HG02678 (cell line): ENCODE measurements at regions not wholly inside any gene's neighbourhood (a gene's known extent, or its start where the extent isn't known, plus 50 kb on each side); places are given as distances from the start of the nearest gene placed in this dataset.
"Not testable (repeated sequence)": the region's sequence is repeated elsewhere in the genome, so short reads cannot be mapped to it uniquely, and the experiment has no call there.

Source experiments
- ATAC-seq: cut with Tn5 transposase; IDR thresholded peaks from one replicate; pipeline ENCODE4 v1.9.1; 2021; ENCODE audit warnings: mild to moderate bottlenecking, moderate library complexity; ENCODE audit not compliant: unreplicated experiment

DNA sequence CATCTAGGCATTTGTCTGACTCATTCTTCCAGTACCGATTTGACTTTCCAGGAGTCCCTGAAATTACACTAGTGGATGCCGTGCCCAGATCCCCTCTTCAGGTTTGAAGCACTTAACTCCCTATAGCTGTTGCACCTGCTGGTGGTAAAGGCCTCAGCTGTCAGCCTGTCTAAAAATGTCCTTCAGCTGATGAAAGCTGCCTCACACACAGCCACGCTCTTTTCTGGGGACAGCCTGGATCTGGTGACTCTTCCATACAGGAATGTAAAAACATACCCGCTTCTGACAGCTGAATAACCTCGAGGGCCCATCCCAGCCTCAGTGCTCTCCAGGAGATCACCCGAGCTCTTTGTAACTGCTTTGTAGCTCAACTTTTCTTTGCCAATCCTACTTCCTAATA is 534.1 kb upstream of the GRM7 start:
- ATAC-seq, result no peak

DNA sequence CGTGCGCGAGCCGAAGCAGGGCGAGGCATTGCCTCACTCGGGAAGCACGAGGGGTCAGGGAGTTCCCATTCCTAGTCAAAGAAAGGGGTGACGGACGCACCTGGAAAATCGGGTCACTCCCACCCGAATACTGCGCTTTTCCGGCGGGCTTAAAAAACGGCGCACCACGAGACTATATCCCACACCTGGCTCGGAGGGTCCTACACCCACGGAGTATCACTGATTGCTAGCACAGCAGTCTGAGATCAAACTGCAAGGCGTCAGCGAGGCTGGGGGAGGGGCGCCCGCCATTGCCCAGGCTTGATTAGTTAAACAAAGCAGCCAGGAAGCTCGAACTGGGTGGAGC is 520.0 kb upstream of the GRM7 start:
- ATAC-seq, result not testable (repeated sequence)

GRCh38 chr3:6351752-6352151 is 509.2 kb upstream of the GRM7 start:
- ATAC-seq, result no peak

DNA sequence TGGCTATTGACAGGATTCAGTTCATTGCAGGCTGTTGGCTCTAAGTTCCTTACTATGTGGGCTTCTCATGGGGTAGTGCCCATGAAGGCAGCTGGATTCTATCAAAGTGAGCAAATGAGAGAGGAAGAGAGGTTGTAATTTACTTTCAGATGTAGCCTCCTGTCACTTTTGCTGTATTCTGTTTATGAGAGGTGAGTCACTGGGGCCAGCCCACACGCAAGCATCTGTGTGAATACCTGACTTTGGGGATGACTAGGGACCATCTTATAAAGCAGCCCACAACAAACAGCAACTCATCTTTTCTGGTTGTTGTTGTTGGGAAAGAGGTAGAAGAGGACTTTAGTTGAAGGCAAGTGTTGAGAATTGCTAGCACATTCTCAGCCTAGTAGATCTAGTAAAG is 506.3 kb upstream of the GRM7 start:
- ATAC-seq, result no peak

DNA sequence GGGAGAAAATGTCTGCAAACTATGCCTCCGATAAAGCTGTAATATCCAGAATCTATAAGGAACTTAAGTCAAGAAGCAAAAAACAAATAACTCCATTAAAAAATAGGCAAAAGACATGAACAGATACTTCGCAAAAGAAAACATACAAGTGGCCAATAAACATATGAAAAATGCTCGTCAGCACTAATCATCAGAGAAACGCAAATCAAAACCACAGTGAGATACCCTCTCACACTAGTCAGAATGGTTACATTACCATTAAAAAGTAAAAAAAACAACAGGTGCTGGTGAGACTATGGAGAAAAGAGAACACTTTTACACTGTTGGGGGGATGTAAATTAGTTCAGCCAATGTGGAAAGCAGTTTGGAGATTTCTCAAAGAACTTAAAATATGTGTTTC is 498.5 kb upstream of the GRM7 start:
- no peak for ATAC-seq

GRCh38 chr3:6367171-6367570 is 493.7 kb upstream of the GRM7 start:
- ATAC-seq, result no peak

- ATAC-seq, result no peak
Measured at GRCh38 chr3:6392123-6392522, 468.8 kb upstream of the GRM7 start.

GRCh38 chr3:6394944-6395343 is 466.0 kb upstream of the GRM7 start:
- no peak for ATAC-seq

- ATAC-seq, result no peak
Measured at GRCh38 chr3:6396631-6397030, 464.3 kb upstream of the GRM7 start.

DNA sequence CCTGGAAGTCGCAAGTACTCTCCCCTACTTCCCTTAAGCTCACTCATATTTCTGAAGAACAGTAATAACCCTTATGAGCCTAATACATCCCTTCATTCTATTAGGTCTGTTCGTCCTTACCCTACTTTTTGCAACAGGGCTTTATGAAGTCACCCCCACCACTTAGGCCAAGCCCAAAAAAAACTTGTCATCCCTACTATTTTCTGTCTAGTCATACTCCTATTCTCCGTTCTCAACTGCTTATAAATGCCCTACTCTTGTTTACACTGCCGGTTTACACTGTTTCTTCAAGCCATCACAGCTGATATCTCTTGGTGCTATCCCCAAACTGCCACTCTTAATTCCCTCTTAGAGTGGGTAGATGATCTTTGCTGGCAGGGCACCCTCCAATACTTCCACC is 458.2 kb upstream of the GRM7 start:
- ATAC-seq, result not testable (repeated sequence)

DNA sequence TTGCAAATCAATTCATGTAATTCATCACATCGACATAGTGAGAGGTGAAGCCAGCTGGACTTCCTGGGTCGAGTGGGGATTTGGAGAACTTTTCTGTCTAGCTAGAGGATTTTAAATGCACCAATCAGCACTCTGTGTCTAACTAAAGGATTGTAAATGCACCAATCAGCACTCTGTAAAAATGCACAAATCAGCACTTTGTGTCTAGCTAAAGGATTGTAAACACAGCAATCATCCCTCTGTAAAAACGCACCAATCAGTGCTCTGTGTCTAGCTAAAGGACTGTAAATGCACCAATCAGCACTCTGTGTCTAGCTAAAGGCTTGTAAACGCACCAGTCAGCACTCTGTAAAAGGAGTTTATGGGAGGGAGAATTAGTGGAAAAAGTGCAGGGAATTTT is 454.0 kb upstream of the GRM7 start:
- not testable (repeated sequence) for ATAC-seq

- no peak for ATAC-seq
Measured at GRCh38 chr3:6416049-6416661, 444.8 kb upstream of the GRM7 start.

DNA sequence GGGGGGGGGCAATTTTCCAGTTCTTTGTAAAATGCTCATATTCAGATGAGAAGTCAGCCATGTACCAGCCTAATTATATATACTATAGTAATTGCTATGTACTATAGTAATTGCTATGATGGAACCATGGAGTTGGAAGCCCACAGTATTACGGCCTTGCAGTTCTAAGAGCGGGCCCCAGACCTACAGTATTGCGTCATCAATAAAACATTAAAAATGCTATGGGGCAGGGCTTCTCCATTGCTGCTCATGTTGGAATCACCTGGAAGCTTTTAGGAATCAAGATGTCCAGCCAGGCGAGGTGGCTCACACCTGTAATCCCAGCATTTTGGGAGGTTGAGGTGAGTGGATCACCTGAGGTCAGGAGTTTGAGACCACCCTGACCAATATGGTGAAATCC is 443.7 kb upstream of the GRM7 start:
- no peak for ATAC-seq

DNA sequence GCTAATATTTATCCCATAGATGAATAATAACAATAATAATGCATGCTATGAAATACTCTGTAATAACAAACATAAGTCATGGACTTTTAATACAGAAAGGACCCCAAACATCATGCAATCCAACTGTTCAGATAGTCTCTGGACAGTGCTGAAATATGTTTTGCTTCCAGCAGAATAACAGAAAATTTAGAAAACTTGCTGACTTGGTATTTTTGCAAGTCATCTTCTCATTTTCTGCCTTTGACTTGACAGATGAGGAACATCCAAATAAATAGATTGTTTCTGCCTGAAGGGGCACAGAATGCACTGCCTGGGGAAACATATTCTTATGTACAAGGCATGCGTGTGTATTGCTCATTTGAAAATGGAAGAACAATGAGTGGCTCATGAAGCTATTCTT is 442.4 kb upstream of the GRM7 start:
- ATAC-seq, result no peak

DNA sequence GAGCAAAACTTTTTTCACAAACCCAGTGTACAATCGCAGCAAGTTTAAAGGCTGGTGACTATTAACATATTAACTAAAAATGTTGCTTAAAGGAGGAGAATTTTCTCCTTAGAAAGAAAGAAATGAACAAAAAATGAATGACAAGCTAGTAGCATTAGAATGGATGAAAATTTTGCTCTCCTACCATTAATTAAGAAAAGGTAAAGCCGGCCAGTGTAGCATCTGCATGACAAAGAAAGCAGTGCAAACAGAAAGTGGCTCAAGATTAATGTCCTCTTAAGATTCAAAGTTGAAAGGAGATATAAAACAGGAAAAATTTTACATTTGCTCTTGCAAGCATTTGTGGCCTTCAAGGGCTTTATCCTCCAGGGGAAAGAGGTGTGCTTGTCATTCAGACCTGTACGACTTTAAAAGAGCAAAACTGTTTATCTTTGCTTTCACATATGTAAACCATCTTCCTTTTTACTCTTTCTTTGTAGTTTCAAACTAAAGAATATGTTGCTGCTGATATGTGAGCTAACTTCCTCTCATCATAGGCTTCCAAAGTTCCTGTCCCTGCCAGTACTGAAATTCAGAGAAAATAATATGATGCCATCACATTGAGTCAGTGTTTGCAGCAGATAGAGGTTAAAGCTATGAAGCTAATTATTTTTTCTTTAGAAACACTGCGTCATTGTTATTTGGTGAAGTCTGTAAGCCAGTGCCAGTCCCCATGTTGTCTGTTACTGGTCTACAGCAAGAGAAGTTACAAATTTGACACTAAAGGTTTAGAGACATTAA is 439.1 kb upstream of the GRM7 start:
- ATAC-seq, result no peak

DNA sequence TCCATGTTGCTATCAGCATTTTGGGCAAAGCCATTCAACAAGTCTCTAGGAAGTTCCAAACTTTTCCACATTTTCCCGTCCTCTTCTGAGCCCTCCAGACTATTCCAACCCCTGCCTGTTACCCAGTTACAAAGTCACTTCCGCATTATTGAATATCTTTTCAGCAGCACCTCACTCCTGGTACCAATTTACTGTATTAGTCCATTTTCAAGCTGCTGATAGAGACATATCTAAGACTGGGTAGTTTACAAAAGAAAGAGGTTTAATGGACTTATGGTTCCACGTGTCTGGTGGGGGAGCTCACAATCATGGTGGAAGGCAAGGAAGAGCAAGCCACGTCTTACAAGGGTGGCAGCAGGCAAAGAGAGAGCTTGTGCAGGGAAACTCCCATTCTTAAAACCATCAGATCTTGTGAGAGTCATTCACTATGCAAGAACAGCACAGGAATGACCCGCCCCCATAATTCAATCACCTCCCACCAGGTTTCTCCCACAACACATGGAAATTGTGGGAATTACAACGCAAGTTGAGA is 435.6 kb upstream of the GRM7 start:
- no peak for ATAC-seq

DNA sequence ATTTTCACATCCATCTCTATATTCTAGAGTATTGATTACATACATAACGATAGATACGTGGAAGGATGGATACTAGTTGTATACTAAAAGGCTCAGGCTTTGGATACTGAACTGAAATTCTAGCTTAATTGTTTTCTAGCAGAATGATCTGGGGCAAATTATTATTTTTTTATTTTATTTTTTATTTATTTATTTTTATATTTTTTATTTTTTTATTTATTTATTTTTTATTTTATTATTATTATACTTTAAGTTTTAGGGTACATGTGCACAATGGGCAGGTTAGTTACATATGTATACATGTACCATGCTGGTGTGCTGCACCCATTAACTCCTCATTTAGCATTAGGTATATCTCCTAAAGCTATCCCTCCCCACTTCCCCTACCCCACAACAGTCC is 432.6 kb upstream of the GRM7 start:
- ATAC-seq, result not testable (repeated sequence)

GRCh38 chr3:6435951-6436350 is 425.0 kb upstream of the GRM7 start:
- no peak for ATAC-seq

DNA sequence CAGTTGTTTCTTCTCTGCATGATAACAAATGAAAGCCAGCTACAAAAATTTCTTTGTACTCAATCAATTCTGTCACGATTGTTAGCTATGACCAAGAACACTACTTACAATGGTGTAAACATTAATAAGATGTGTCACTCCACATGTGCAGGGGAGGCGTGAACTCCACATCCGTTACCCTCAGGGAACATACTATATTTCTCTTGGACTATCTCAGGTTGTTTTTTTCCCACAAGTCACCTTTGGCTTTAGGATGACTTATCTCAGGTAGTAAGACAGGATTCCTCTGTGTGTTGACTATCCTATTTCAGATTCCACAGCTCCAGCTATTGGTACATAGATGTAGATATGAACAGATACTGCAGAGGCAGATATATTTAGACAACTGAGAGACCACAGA is 423.3 kb upstream of the GRM7 start:
- no peak for ATAC-seq

DNA sequence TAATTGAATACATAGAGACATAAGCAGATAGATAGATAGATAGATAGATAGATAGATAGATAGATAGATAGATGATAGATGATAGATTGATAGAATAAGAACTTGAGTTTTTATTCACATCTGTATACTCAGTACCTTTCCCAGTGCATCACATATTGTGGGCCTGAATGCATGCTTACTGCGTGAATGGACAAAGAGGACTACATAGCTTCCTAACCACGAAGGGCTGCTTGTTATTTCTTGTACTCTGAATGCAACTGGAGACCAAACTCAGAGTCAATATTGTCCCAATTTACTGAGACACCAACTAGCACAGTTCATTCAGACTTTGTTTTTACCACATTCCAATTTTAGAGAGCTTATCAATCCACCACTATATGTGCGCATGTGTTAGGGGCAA is 422.9 kb upstream of the GRM7 start:
- ATAC-seq, result no peak

- no peak for ATAC-seq
Measured at GRCh38 chr3:6439226-6439625, 421.7 kb upstream of the GRM7 start.

GRCh38 chr3:6439824-6440223 is 421.1 kb upstream of the GRM7 start:
- ATAC-seq, result no peak
